Small intestine (tissue), 7 donors: ENCODE measurements at regions not wholly inside any gene's neighbourhood (a gene's known extent, or its start where the extent isn't known, plus 50 kb on each side); places are given as distances from the start of the nearest gene placed in this dataset.

ENCODE experiments used
- DNase-seq, 2 donors: peaks; one replicate each; pipeline versions ENCODE4 v3.0.0 to v3.0.0-alpha.2; 2013
- FAIRE-seq: peaks from 2 replicates; lab custom pipeline; 2012; peaks lifted over from hg19 to GRCh38; lab: Jason Lieb, UNC
- H3K27ac ChIP-seq, 3 donors: one replicate each; pipeline ENCODE4 v1.5.1; 2013; ENCODE audit warnings: low read length in 2 of 3, mild to moderate bottlenecking in 2 of 3, control low read depth in 1 of 3, inconsistent platforms in 1 of 3, low read depth in 1 of 3, moderate library complexity in 1 of 3
- H3K27me3 ChIP-seq, 3 donors: one replicate each; pipeline ENCODE4 v1.6.1; 2013; ENCODE audit warnings: low read length in 3 of 3, inconsistent platforms in 1 of 3; ENCODE audit not compliant: control insufficient read depth in 3 of 3, insufficient read depth in 3 of 3
- H3K36me3 ChIP-seq, 3 donors: one replicate each; pipeline ENCODE4 v1.6.1; 2013; ENCODE audit warnings: low read length in 3 of 3, inconsistent platforms in 1 of 3, low read depth in 1 of 3, mild to moderate bottlenecking in 1 of 3, moderate library complexity in 1 of 3; ENCODE audit not compliant: control insufficient read depth in 3 of 3, insufficient read depth in 2 of 3
- H3K4me1 ChIP-seq, 3 donors: one replicate each; pipeline ENCODE4 v1.6.1; 2013; ENCODE audit warnings: low read length in 2 of 3, inconsistent platforms in 1 of 3, low read depth in 1 of 3, mild to moderate bottlenecking in 1 of 3, moderate library complexity in 1 of 3; ENCODE audit not compliant: control insufficient read depth in 3 of 3, insufficient read depth in 2 of 3
- H3K4me3 ChIP-seq, 3 donors: one replicate each; pipeline ENCODE4 v1.5.1; 2013; ENCODE audit warnings: low read length in 3 of 3, control low read depth in 1 of 3, inconsistent platforms in 1 of 3, low read depth in 1 of 3, mild to moderate bottlenecking in 1 of 3, moderate library complexity in 1 of 3
- H3K9me3 ChIP-seq, 2 donors: one replicate each; pipeline ENCODE4 v1.6.1; 2013; ENCODE audit warnings: low read depth in 1 of 2, low read length in 1 of 2; ENCODE audit not compliant: control insufficient read depth in 2 of 2, insufficient read depth in 1 of 2
- whole genome bisulfite sequencing, 3 donors: extraction: QIAGEN DNeasy Blood & Tissue Kit; methylation state at CpG; one replicate each; pipeline ENCODE4 v1.1.7; 2013; 5-methylcytosine and 5-hydroxymethylcytosine counted together
- donor health status: healthy with polysubstance abuse.
- donor health status: control.
- donor health status: control.
- donor health status: Bipolar disorder and iron deficiency.
- donor health status: healthy.

DNA sequence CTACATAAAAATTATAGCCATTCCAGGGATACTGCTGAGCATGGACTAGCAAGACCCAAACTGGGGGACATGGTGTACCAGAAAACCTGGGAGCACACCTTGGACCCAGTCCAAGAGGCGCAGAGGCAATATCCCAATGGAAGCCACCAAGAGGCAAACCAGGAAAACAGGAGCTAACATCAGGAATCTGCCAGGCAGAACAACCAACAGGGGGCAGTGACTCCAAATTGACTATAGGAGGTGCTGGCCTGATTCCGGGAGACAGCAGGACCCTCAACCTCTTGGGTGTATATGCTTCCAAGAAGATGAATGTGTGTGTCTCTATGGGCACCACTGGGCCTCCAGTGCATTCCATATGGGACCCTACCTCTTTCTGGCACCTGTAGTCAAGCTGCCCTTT is 172.7 kb upstream of the ARL4C start:
- 67 to 86% (median 70%) methylated on average over 2 of the region's 2 CpGs for WGBS, 3 donors
- FAIRE-seq (no peak), DNase-seq (no peak)
- Histone ChIP-seq H3K9me3 (peaks cover 0 to 12% of the 10 kb centered on the region in 2 donors), H3K4me1 (no peaks in the 10 kb centered on the region), H3K4me3 (no peak overlapping the region), H3K27me3 (peaks cover 0 to 2% (median 0%) of the 10 kb centered on the region in 3 donors), H3K27ac (no peak overlapping the region), H3K36me3 (no peaks in the 10 kb centered on the region)

- H3K4me3 ChIP-seq, result no peak overlapping the region
- no peaks in the 10 kb centered on the region for H3K4me1 ChIP-seq
- FAIRE-seq (no peak), DNase-seq (no peak)
- 78 to 93% (median 92%) methylated on average over 2 of the region's 2 CpGs for WGBS, 3 donors
- peaks cover 0 to 18% of the 10 kb centered on the region in 2 donors for H3K9me3 ChIP-seq
- peaks cover 0 to 2% (median 0%) of the 10 kb centered on the region in 3 donors for H3K27me3 ChIP-seq
- no peak overlapping the region for H3K27ac ChIP-seq
- H3K36me3 ChIP-seq, result no peaks in the 10 kb centered on the region
These were observed 172.1 kb upstream of the ARL4C start for GRCh38 chr2:234669001-234669400.

GRCh38 chr2:234666911-234667310 is 170.0 kb upstream of the ARL4C start:
- H3K36me3 ChIP-seq, result no peaks in the 10 kb centered on the region
- 91 to 93% (median 92%) methylated on average over 3 of the region's 3 CpGs for WGBS, 3 donors
- no peaks in the 10 kb centered on the region for H3K4me1 ChIP-seq
- no peak overlapping the region for H3K27ac ChIP-seq
- FAIRE-seq (no peak), DNase-seq (no peak)
- peaks cover 0 to 14% of the 10 kb centered on the region in 2 donors for H3K9me3 ChIP-seq
- peaks cover 0 to 2% (median 0%) of the 10 kb centered on the region in 3 donors for H3K27me3 ChIP-seq
- H3K4me3 ChIP-seq, result no peak overlapping the region

GRCh38 chr2:234665304-234665703 is 168.4 kb upstream of the ARL4C start:
- Histone ChIP-seq H3K36me3 (no peaks in the 10 kb centered on the region), H3K9me3 (peaks cover 0 to 14% of the 10 kb centered on the region in 2 donors), H3K27ac (no peak overlapping the region), H3K27me3 (peaks cover 0 to 2% (median 0%) of the 10 kb centered on the region in 3 donors), H3K4me3 (no peak overlapping the region), H3K4me1 (no peaks in the 10 kb centered on the region)
- DNase-seq (no peak), FAIRE-seq (no peak)
- 70 to 89% (median 78%) methylated on average over 1 of the region's 1 CpG for WGBS, 3 donors

DNA sequence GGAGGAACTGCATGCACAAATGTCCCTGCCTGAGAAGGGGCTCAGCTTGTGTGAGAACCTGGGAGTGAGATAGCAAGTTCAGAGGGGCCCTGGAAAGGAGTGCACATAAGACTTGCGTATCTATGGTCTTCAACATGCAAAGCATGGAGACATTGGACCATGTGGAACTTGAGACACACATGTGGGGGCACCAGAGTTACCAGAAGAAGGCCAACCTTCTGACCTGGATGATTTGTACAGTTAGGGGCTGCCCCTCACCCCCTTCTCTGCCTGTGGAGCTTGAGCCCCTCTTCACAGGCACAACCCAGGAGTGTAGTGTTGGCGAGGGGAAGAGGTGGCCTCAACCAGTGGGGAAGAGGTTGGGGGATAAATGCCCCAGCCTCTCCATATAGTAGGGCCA is 165.0 kb upstream of the ARL4C start:
- no peak overlapping the region for H3K4me3 ChIP-seq
- H3K27me3 ChIP-seq, result no peaks in the 10 kb centered on the region
- no peaks in the 10 kb centered on the region for H3K36me3 ChIP-seq
- 43 to 67% (median 59%) methylated on average over 2 of the region's 2 CpGs for WGBS, 3 donors
- no peak for FAIRE-seq
- no peaks in the 10 kb centered on the region for H3K4me1 ChIP-seq
- peaks cover 0 to 14% of the 10 kb centered on the region in 2 donors for H3K9me3 ChIP-seq
- DNase-seq, result no peak
- no peak overlapping the region for H3K27ac ChIP-seq

- no peaks in the 10 kb centered on the region for H3K36me3 ChIP-seq
- no peak overlapping the region for H3K4me3 ChIP-seq
- H3K9me3 ChIP-seq, result peaks cover 0 to 14% of the 10 kb centered on the region in 2 donors
- no peak for DNase-seq
- H3K27me3 ChIP-seq, result no peaks in the 10 kb centered on the region
- H3K4me1 ChIP-seq, result no peaks in the 10 kb centered on the region
- FAIRE-seq, result no peak
- no peak overlapping the region for H3K27ac ChIP-seq
- 66 to 82% (median 80%) methylated on average over 3 of the region's 3 CpGs for WGBS, 3 donors
These were observed 164.3 kb upstream of the ARL4C start for GRCh38 chr2:234661175-234661574.

DNA sequence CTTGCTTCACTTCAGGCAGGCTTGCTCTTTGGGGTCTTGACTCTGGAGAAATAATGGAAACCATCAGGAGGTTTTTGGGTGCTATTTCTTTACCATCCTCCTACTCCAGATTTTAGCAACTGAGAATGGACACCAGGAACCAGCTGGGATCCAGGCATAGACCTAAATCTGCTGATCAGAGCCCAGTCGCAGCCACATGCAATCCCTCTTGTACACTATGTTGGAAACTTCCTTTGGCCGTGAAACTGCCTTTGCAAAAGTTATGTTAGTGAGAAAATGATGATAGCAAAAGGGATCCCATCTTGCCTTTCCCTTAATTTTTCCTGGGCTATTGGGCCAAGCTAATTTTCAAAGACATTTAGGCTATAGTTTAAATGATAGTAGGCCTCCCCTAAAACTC is 158.8 kb upstream of the ARL4C start:
- H3K36me3 ChIP-seq, result no peaks in the 10 kb centered on the region
- DNase-seq (no peak), FAIRE-seq (no peak)
- H3K27ac ChIP-seq, result no peak overlapping the region
- no peaks in the 10 kb centered on the region for H3K9me3 ChIP-seq
- H3K4me3 ChIP-seq, result no peak overlapping the region
- 74 to 87% (median 82%) methylated on average over 2 of the region's 2 CpGs for WGBS, 3 donors
- H3K4me1 ChIP-seq, result no peaks in the 10 kb centered on the region
- no peaks in the 10 kb centered on the region for H3K27me3 ChIP-seq

GRCh38 chr2:234650911-234651310 is 154.0 kb upstream of the ARL4C start:
- no peak overlapping the region for H3K27ac ChIP-seq
- no peaks in the 10 kb centered on the region for H3K4me1 ChIP-seq
- 67 to 88% (median 79%) methylated on average over 6 of the region's 6 CpGs for WGBS, 3 donors
- no peak for FAIRE-seq
- no peak for DNase-seq
- no peaks in the 10 kb centered on the region for H3K36me3 ChIP-seq
- H3K27me3 ChIP-seq, result no peaks in the 10 kb centered on the region
- no peaks in the 10 kb centered on the region for H3K9me3 ChIP-seq
- no peak overlapping the region for H3K4me3 ChIP-seq

DNA sequence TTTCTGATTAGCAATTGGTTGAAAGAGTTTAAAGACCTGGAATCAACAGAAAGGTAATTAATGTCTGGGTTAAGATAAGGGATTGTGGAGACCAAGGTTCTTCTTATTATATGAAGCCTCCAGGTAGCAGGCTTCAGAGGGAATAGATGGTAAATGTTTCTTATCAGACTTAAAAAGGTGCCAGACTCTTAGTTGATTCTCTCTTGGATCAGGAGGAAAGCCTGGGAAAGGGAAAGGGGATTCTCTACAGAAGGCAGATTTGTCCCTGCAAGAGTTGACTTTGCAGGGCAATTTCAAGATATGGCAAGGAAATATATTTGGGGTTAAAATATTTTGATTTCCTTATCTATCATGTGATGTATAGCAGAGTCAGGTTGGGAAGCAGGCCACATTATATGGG is 153.1 kb upstream of the ARL4C start:
- Histone ChIP-seq H3K9me3 (no peaks in the 10 kb centered on the region), H3K27me3 (no peaks in the 10 kb centered on the region), H3K36me3 (no peaks in the 10 kb centered on the region), H3K4me3 (no peak overlapping the region), H3K4me1 (no peaks in the 10 kb centered on the region), H3K27ac (no peak overlapping the region)
- FAIRE-seq (no peak), DNase-seq (no peak)
